Smooth muscle cell (in vitro differentiated cells): ENCODE measurements at regions not wholly inside any gene's neighbourhood (a gene's known extent, or its start where the extent isn't known, plus 50 kb on each side); places are given as distances from the start of the nearest gene placed in this dataset.

Experiments
- DNase-seq: peaks from one replicate; lab custom pipeline; 2025; ENCODE audit not compliant: unreplicated experiment; lab: John Stamatoyannopoulos, UW
- H2AFZ ChIP-seq: fragments of 200-600 bp; sonication (generic); 2 replicates; pipeline ENCODE4 v1.6.0; 2016; ENCODE audit warnings: antibody characterized with exemption, low read depth, mild to moderate bottlenecking
- H3F3A ChIP-seq: fragments of 200-600 bp; sonication (generic); 2 replicates; pipeline ENCODE4 v1.6.0; 2017; ENCODE audit warnings: antibody characterized with exemption, low read depth
- H3K27ac ChIP-seq: fragments of 200-600 bp; sonication (generic); 2 replicates; pipeline ENCODE4 v1.5.1; 2016; ENCODE audit warnings: low read depth, mild to moderate bottlenecking
- H3K27me3 ChIP-seq: fragments of 200-600 bp; sonication (generic); 2 replicates; pipeline ENCODE4 v1.6.1; 2016; ENCODE audit warnings: low read depth, mild to moderate bottlenecking
- H3K36me3 ChIP-seq: fragments of 200-600 bp; sonication (generic); 2 replicates; pipeline ENCODE4 v1.5.1; 2016; ENCODE audit warnings: low read depth
- H3K4me1 ChIP-seq: fragments of 200-600 bp; sonication (generic); 2 replicates; pipeline ENCODE4 v1.5.1; 2016; ENCODE audit warnings: low read depth
- H3K4me2 ChIP-seq: fragments of 200-600 bp; sonication (generic); 2 replicates; pipeline ENCODE4 v1.6.0; 2016; ENCODE audit warnings: mild to moderate bottlenecking
- H3K4me3 ChIP-seq: fragments of 200-600 bp; sonication (generic); 2 replicates; pipeline ENCODE4 v1.5.1; 2016; ENCODE audit warnings: mild to moderate bottlenecking
- H3K79me2 ChIP-seq: fragments of 200-600 bp; sonication (generic); 2 replicates; pipeline ENCODE4 v1.6.0; 2016; ENCODE audit warnings: low read depth, mild to moderate bottlenecking
- H3K9ac ChIP-seq: fragments of 200-600 bp; sonication (generic); 2 replicates; pipeline ENCODE4 v1.6.0; 2016; ENCODE audit warnings: low read depth
- H3K9me3 ChIP-seq: fragments of 200-600 bp; sonication (generic); replicated peaks from 2 replicates; pipeline ENCODE4 v1.5.1; 2016; ENCODE audit warnings: low read depth
- H4K20me1 ChIP-seq: fragments of 200-600 bp; sonication (generic); 2 replicates; pipeline ENCODE4 v1.6.0; 2016; ENCODE audit warnings: low read depth
- CTCF ChIP-seq: fragments of 200-600 bp; sonication (generic); IDR thresholded peaks from 2 replicates; pipeline ENCODE4 v1.5.1; 2017; ENCODE audit warnings: borderline replicate concordance, mild to moderate bottlenecking, antibody characterized with exemption; ENCODE audit not compliant: insufficient read depth, poor library complexity, severe bottlenecking
- WGBS: methylation state at CpG from one replicate; pipeline ENCODE4 v1.1.7; 2016; ENCODE audit warnings: low lambda C conversion rate; 5-methylcytosine and 5-hydroxymethylcytosine counted together

GRCh38 chr7:94111009-94111408 is 106.9 kb upstream of the BET1 start:
- Histone ChIP-seq H3K4me1 (no peaks in the 10 kb centered on the region), H3K4me2 (no peak overlapping the region), H3K9me3 (no peaks in the 10 kb centered on the region), H3F3A (no peaks in the 10 kb centered on the region), H2AFZ (peak overlapping the region; percentile 31), H3K9ac (no peak overlapping the region), H4K20me1 (no peaks in the 10 kb centered on the region), H3K27ac (no peak overlapping the region), H3K27me3 (no peaks in the 10 kb centered on the region), H3K79me2 (no peaks in the 10 kb centered on the region), H3K4me3 (no peak overlapping the region), H3K36me3 (no peaks in the 10 kb centered on the region)
- no peak for TF ChIP-seq CTCF
- 87% methylated on average over 2 of the region's 2 CpGs for WGBS
- DNase-seq, result no peak

- no peaks in the 10 kb centered on the region for H3K79me2 ChIP-seq
- no peaks in the 10 kb centered on the region for H4K20me1 ChIP-seq
- H3K36me3 ChIP-seq, result no peaks in the 10 kb centered on the region
- no peaks in the 10 kb centered on the region for H3K27me3 ChIP-seq
- H3K4me2 ChIP-seq, result no peak overlapping the region
- H3K9ac ChIP-seq, result no peak overlapping the region
- H3K9me3 ChIP-seq, result no peaks in the 10 kb centered on the region
- no peaks in the 10 kb centered on the region for H3K4me1 ChIP-seq
- no peak overlapping the region for H3K4me3 ChIP-seq
- no peak for TF ChIP-seq CTCF
- WGBS, result 67% methylated on average over 2 of the region's 2 CpGs
- H2AFZ ChIP-seq, result no peak overlapping the region
- H3F3A ChIP-seq, result no peaks in the 10 kb centered on the region
- DNase-seq, result no peak
- no peak overlapping the region for H3K27ac ChIP-seq
Measured at GRCh38 chr7:94115316-94115715, 111.2 kb upstream of the BET1 start.

- Histone ChIP-seq H3K4me1 (no peaks in the 10 kb centered on the region), H4K20me1 (no peaks in the 10 kb centered on the region), H3K36me3 (no peaks in the 10 kb centered on the region), H3K27me3 (no peaks in the 10 kb centered on the region), H3F3A (no peaks in the 10 kb centered on the region), H3K27ac (no peak overlapping the region), H3K79me2 (no peaks in the 10 kb centered on the region), H3K9ac (no peak overlapping the region), H3K4me3 (no peak overlapping the region), H3K4me2 (no peak overlapping the region), H3K9me3 (no peaks in the 10 kb centered on the region), H2AFZ (no peak overlapping the region)
- no peak for DNase-seq
- no peak for TF ChIP-seq CTCF
- 65% methylated on average over 1 of the region's 1 CpG for WGBS
Measured at GRCh38 chr7:94123136-94123535, 119.0 kb upstream of the BET1 start.

DNA sequence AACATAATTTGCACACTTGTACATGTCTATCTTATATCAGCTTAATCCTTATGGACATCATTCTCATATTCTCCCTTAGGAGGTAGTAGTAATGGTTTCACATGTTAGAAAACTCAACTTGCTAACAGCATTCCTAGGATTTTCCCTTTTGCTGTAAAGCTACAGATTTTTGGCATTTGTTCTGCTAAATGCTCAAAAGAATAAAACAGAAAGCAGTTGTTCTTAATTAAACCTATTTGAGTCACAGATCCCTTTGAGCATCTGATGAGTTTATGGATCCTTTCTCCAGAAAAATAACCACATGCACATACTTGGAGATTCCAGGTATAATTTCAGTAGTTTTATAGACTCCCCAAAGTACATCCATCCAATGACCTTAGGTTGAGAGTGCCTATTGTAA is 122.9 kb upstream of the BET1 start:
- no peaks in the 10 kb centered on the region for H3K27me3 ChIP-seq
- no peaks in the 10 kb centered on the region for H3K4me1 ChIP-seq
- no peak for TF ChIP-seq CTCF
- no peak overlapping the region for H3K9ac ChIP-seq
- H2AFZ ChIP-seq, result no peak overlapping the region
- no peaks in the 10 kb centered on the region for H3K9me3 ChIP-seq
- H3K79me2 ChIP-seq, result no peaks in the 10 kb centered on the region
- H3K27ac ChIP-seq, result no peak overlapping the region
- peaks cover 5% of the 10 kb centered on the region for H3F3A ChIP-seq
- H3K4me2 ChIP-seq, result no peak overlapping the region
- no peaks in the 10 kb centered on the region for H4K20me1 ChIP-seq
- no peak overlapping the region for H3K4me3 ChIP-seq
- DNase-seq, result no peak
- H3K36me3 ChIP-seq, result no peaks in the 10 kb centered on the region
